Activated T-cell treated with anti-CD3 and anti-CD28 coated beads, Interleukin-2, amount 50 U/mL, for 24 hours (primary cell): ENCODE measurements at regions not wholly inside any gene's neighbourhood (a gene's known extent, or its start where the extent isn't known, plus 50 kb on each side); places are given as distances from the start of the nearest gene placed in this dataset.

Experiments used
- DNase-seq: peaks from one replicate; pipeline ENCODE4 v3.0.0-alpha.2; 2020
- H3K27ac Mint-ChIP-seq: 2 replicates; pipeline ENCODE4 v1.8.0; 2020; ENCODE audit warnings: mild to moderate bottlenecking, mixed read lengths
- H3K27me3 Mint-ChIP-seq: 2 replicates; pipeline ENCODE4 v1.8.0; 2020; ENCODE audit warnings: mixed read lengths
- H3K36me3 Mint-ChIP-seq: 2 replicates; pipeline ENCODE4 v1.8.0; 2020; ENCODE audit warnings: low read depth, mixed read lengths
- H3K4me1 Mint-ChIP-seq: 2 replicates; pipeline ENCODE4 v1.8.0; 2020; ENCODE audit warnings: low read depth, mixed read lengths
- H3K4me3 Mint-ChIP-seq: 2 replicates; pipeline ENCODE4 v1.8.0; 2020; ENCODE audit warnings: mild to moderate bottlenecking, moderate library complexity, mixed read lengths
- H3K9me3 Mint-ChIP-seq: 2 replicates; pipeline ENCODE4 v1.8.0; 2020; ENCODE audit warnings: mixed read lengths

DNA sequence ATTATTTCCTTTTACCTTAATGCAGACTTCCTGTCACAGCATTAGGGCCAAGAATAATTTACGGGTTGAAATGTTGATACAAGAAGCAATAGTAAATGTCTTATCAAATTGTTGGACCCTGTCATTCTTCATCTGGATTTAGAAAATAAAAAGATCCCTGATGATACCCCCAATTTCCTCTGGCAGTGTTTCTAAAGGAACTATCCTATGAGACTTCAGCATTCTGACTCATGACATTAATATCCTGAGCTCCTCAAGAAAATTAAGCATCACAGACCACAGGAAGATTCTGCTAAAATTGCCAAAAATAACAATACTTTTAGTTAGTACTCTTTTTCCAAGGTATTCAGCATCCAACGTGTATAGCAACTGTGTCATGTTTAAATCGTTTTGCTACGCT is 490.5 kb upstream of the ANKRD30A start:
- no peak overlapping the region for H3K27ac Mint-ChIP-seq
- no peak for DNase-seq

GRCh38 chr10:36630267-36630666 is 495.1 kb upstream of the ANKRD30A start:
- Mint-ChIP-seq H3K9me3 (peaks cover 20% of the 10 kb centered on the region), H3K27ac (no peak overlapping the region), H3K4me3 (no peak overlapping the region), H3K4me1 (no peaks in the 10 kb centered on the region), H3K36me3 (no peaks in the 10 kb centered on the region), H3K27me3 (no peaks in the 10 kb centered on the region)
- DNase-seq: no peak

More for the DNA sequence above, 490.5 kb upstream of the ANKRD30A start:
- Mint-ChIP-seq H3K9me3 (peaks cover 19% of the 10 kb centered on the region), H3K4me3 (no peak overlapping the region), H3K27me3 (no peaks in the 10 kb centered on the region), H3K36me3 (no peaks in the 10 kb centered on the region), H3K4me1 (no peaks in the 10 kb centered on the region)

DNA sequence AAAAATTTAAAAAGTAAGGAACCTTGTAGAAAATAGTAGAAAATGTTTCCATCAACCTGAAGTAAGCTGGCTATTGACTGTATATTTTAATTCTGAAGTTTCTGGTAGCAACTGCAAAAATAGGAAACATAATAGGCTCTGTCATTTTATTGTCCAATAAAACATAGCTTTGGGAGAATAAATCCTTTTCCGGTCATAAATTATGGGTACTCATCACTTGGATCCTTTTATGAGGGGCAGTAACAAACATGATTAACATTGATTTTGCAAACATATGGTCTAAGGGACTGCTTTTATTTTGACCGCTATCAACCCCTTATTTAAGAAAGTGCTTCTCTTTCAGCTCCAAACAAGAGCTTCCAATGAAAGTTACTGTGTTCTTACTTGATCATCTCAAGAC is 495.9 kb upstream of the ANKRD30A start:
- Mint-ChIP-seq H3K27ac (no peak overlapping the region), H3K9me3 (peaks cover 21% of the 10 kb centered on the region), H3K27me3 (no peaks in the 10 kb centered on the region), H3K4me3 (no peak overlapping the region), H3K4me1 (no peaks in the 10 kb centered on the region), H3K36me3 (no peaks in the 10 kb centered on the region)
- no peak for DNase-seq

GRCh38 chr10:36624551-36625100 is 500.8 kb upstream of the ANKRD30A start:
- Mint-ChIP-seq H3K4me1 (no peaks in the 10 kb centered on the region), H3K27me3 (no peaks in the 10 kb centered on the region), H3K27ac (no peak overlapping the region), H3K4me3 (no peak overlapping the region), H3K36me3 (no peaks in the 10 kb centered on the region), H3K9me3 (peaks cover 16% of the 10 kb centered on the region)
- no peak for DNase-seq

- Mint-ChIP-seq H3K9me3 (peaks cover 11% of the 10 kb centered on the region), H3K27ac (no peak overlapping the region), H3K4me1 (no peaks in the 10 kb centered on the region), H3K36me3 (no peaks in the 10 kb centered on the region), H3K27me3 (no peaks in the 10 kb centered on the region), H3K4me3 (no peak overlapping the region)
- DNase-seq: no peak
Observed at GRCh38 chr10:36621346-36621745, 504.1 kb upstream of the ANKRD30A start.

- H3K9me3 Mint-ChIP-seq: peaks cover 7% of the 10 kb centered on the region
- H3K36me3 Mint-ChIP-seq: no peaks in the 10 kb centered on the region
- H3K27ac Mint-ChIP-seq: no peak overlapping the region
- DNase-seq: no peak
- no peaks in the 10 kb centered on the region for H3K27me3 Mint-ChIP-seq
- no peaks in the 10 kb centered on the region for H3K4me1 Mint-ChIP-seq
- no peak overlapping the region for H3K4me3 Mint-ChIP-seq
Observed at GRCh38 chr10:36612436-36612835, 513.0 kb upstream of the ANKRD30A start.

DNA sequence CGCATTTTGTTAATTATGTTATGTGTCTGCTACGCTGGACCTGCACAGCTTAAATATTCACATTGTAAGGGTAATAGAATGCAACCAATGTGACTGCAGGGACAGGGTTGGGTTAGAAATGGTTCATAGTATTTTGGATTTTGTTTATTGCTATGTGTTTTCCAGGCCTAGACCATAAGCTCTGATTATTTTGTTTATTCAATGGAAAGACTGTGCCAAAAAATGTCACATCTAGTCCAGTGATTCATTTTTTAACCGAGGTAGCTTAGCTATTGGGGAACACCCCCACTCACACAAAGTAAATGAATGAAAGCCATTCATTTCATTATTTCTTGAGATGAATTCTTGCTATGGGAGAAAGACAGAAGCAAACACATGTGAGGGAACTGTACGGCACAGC is 516.5 kb upstream of the ANKRD30A start:
- H3K4me1 Mint-ChIP-seq: no peaks in the 10 kb centered on the region
- no peak for DNase-seq
- H3K9me3 Mint-ChIP-seq: peaks cover 7% of the 10 kb centered on the region
- H3K4me3 Mint-ChIP-seq: no peak overlapping the region
- no peak overlapping the region for H3K27ac Mint-ChIP-seq
- H3K36me3 Mint-ChIP-seq: no peaks in the 10 kb centered on the region
- no peaks in the 10 kb centered on the region for H3K27me3 Mint-ChIP-seq

- DNase-seq: no peak
- H3K36me3 Mint-ChIP-seq: no peaks in the 10 kb centered on the region
- H3K4me3 Mint-ChIP-seq: no peak overlapping the region
- H3K4me1 Mint-ChIP-seq: no peaks in the 10 kb centered on the region
- H3K9me3 Mint-ChIP-seq: peaks cover 7% of the 10 kb centered on the region
- no peaks in the 10 kb centered on the region for H3K27me3 Mint-ChIP-seq
- H3K27ac Mint-ChIP-seq: no peak overlapping the region
Observed at GRCh38 chr10:36608251-36608650, 517.1 kb upstream of the ANKRD30A start.

- Mint-ChIP-seq H3K27me3 (no peaks in the 10 kb centered on the region), H3K4me1 (no peaks in the 10 kb centered on the region), H3K9me3 (peaks cover 7% of the 10 kb centered on the region), H3K4me3 (no peak overlapping the region), H3K36me3 (no peaks in the 10 kb centered on the region), H3K27ac (no peak overlapping the region)
- DNase-seq: no peak
Observed at GRCh38 chr10:36606234-36606839, 519.1 kb upstream of the ANKRD30A start.

DNA sequence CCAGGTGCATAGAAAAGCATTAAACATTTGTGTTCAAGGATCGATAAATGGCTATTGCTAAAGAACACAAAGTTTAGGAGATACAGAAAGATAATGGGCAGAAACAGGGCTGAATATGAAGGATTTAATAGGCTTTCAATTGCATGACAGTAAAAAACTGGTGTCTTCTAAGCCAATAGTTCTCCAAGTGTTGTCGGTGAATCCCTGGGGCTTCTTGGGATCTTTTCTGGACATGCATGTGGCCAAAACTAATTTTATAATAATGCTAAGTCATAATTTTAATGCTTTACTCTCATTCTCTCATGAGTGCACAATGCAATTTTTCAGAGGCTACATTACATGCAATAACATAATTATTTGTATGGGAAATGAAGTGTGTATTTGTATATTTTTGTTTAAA is 521.1 kb upstream of the ANKRD30A start:
- Mint-ChIP-seq H3K4me1 (no peaks in the 10 kb centered on the region), H3K9me3 (peaks cover 11% of the 10 kb centered on the region), H3K27ac (no peak overlapping the region), H3K36me3 (no peaks in the 10 kb centered on the region), H3K4me3 (no peak overlapping the region), H3K27me3 (no peaks in the 10 kb centered on the region)
- DNase-seq: no peak

- DNase-seq: no peak
- Mint-ChIP-seq H3K27ac (no peak overlapping the region), H3K9me3 (peaks cover 11% of the 10 kb centered on the region), H3K4me1 (no peaks in the 10 kb centered on the region), H3K36me3 (no peaks in the 10 kb centered on the region), H3K27me3 (no peaks in the 10 kb centered on the region), H3K4me3 (no peak overlapping the region)
Observed at GRCh38 chr10:36603688-36604087, 521.7 kb upstream of the ANKRD30A start.

GRCh38 chr10:36602374-36602773 is 523.0 kb upstream of the ANKRD30A start:
- Mint-ChIP-seq H3K27me3 (no peaks in the 10 kb centered on the region), H3K27ac (no peak overlapping the region), H3K4me3 (no peak overlapping the region), H3K9me3 (peaks cover 8% of the 10 kb centered on the region), H3K4me1 (no peaks in the 10 kb centered on the region), H3K36me3 (no peaks in the 10 kb centered on the region)
- DNase-seq: no peak

- H3K9me3 Mint-ChIP-seq: peaks cover 13% of the 10 kb centered on the region
- no peaks in the 10 kb centered on the region for H3K4me1 Mint-ChIP-seq
- DNase-seq: no peak
- H3K4me3 Mint-ChIP-seq: no peak overlapping the region
- H3K36me3 Mint-ChIP-seq: no peaks in the 10 kb centered on the region
- H3K27me3 Mint-ChIP-seq: no peaks in the 10 kb centered on the region
- H3K27ac Mint-ChIP-seq: no peak overlapping the region
Observed at GRCh38 chr10:36597756-36598320, 527.6 kb upstream of the ANKRD30A start.

DNA sequence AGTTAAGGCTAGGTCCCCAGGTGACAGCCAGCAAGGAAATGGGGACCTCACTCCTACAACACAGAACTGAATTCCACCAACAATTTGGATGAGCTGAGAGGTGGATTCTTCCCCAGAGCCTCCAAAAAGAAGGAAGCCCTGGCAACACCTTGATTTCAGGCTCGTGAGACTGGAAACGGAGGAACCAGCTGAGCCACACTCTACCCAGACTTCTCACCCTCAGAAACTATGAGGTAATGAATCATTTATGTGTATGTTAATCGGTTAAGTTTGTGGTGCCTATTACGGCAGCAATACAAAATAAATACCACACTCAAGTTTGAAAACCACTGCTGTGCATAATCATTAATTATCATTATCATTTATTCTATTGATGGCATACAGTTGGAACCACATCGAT is 532.4 kb upstream of the ANKRD30A start:
- Mint-ChIP-seq H3K27me3 (no peaks in the 10 kb centered on the region), H3K36me3 (no peaks in the 10 kb centered on the region), H3K27ac (no peak overlapping the region), H3K4me3 (no peak overlapping the region), H3K4me1 (no peaks in the 10 kb centered on the region), H3K9me3 (peaks cover 7% of the 10 kb centered on the region)
- no peak for DNase-seq

DNA sequence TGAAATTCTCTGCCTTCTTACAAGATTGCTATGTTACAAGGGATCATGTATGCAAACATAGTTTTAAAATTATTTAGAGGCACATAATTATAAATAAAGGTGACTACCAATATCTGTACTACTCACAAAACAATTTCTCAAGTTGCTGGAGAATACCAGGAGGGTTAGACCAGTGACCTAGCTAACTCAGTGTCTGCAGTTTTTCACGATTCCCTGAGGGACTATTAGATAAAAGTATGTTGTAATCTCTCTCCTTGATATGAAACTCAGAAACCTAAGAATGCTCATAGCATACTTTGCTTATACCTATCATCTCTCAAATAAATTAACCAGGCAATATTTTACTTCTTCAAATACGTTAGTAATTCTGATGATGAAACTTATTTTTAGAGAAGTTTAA is 534.0 kb upstream of the ANKRD30A start:
- Mint-ChIP-seq H3K36me3 (no peaks in the 10 kb centered on the region), H3K27me3 (no peaks in the 10 kb centered on the region), H3K27ac (no peak overlapping the region), H3K4me1 (no peaks in the 10 kb centered on the region), H3K9me3 (peaks cover 8% of the 10 kb centered on the region), H3K4me3 (no peak overlapping the region)
- no peak for DNase-seq
